Astrocyte (in vitro differentiated cells and primary cell): ENCODE measurements at regions not wholly inside any gene's neighbourhood (a gene's known extent, or its start where the extent isn't known, plus 50 kb on each side); places are given as distances from the start of the nearest gene placed in this dataset.

Experiments
- EZH2 ChIP-seq: IDR thresholded peaks from 2 replicates; pipeline ENCODE4 v1.6.1; 2012; ENCODE audit warnings: mild to moderate bottlenecking, low read length, inconsistent platforms; ENCODE audit not compliant: insufficient read depth
- TF ChIP-seq, protein P1 (sequence below): IDR thresholded peaks from 2 replicates; pipeline ENCODE4 v1.5.1; 2011; ENCODE audit warnings: low read depth, mild to moderate bottlenecking, inconsistent platforms, low read length, moderate library complexity; ENCODE audit not compliant: insufficient read depth

DNA sequence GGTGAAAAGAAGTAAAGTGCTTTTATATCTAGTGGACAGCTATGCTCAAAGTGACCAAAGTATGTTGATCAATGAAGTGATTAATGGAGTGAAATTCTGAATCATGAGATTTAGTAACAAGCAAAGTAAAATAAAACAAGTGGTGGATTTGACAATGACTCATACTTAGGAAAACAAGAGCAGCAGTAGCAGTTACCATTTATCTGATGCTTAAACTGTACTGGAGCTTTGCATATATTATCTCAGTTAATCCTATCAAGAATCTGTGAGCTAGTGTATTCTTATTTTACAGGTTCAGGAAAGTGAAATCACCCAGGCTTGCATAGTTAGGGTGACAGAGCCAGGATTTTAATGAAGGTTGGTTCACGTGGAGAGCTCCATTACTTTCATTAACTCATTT is 50.6 kb upstream of the SPATA16 start:
- TF ChIP-seq, protein P1, sequence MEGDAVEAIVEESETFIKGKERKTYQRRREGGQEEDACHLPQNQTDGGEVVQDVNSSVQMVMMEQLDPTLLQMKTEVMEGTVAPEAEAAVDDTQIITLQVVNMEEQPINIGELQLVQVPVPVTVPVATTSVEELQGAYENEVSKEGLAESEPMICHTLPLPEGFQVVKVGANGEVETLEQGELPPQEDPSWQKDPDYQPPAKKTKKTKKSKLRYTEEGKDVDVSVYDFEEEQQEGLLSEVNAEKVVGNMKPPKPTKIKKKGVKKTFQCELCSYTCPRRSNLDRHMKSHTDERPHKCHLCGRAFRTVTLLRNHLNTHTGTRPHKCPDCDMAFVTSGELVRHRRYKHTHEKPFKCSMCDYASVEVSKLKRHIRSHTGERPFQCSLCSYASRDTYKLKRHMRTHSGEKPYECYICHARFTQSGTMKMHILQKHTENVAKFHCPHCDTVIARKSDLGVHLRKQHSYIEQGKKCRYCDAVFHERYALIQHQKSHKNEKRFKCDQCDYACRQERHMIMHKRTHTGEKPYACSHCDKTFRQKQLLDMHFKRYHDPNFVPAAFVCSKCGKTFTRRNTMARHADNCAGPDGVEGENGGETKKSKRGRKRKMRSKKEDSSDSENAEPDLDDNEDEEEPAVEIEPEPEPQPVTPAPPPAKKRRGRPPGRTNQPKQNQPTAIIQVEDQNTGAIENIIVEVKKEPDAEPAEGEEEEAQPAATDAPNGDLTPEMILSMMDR: no peak
- no peak for TF ChIP-seq EZH2
